ENCODE measurements at regions not wholly inside any gene's neighbourhood (a gene's known extent, or its start where the extent isn't known, plus 50 kb on each side); places are given as distances from the start of the nearest gene placed in this dataset.

DNA sequence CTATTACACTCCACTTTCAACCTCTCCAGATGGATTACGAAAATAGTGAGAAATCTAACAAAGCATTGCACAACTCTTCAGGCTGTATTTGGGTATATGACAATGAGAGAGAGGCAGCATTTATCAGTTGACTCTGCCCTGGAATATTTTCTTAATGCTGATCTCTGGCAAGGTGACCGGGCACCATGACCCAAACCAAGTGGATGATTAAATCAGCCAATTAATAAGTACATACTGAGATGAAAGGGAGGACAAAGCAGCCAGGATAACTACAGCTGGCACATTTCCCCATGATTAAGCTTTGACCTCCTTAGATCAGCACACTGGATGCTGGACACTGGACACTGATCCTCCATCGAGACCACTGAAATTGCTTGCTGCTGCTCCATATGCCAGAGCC is 218.2 kb downstream of the ASCL1 start:
- TF ChIP-seq, protein P1, sequence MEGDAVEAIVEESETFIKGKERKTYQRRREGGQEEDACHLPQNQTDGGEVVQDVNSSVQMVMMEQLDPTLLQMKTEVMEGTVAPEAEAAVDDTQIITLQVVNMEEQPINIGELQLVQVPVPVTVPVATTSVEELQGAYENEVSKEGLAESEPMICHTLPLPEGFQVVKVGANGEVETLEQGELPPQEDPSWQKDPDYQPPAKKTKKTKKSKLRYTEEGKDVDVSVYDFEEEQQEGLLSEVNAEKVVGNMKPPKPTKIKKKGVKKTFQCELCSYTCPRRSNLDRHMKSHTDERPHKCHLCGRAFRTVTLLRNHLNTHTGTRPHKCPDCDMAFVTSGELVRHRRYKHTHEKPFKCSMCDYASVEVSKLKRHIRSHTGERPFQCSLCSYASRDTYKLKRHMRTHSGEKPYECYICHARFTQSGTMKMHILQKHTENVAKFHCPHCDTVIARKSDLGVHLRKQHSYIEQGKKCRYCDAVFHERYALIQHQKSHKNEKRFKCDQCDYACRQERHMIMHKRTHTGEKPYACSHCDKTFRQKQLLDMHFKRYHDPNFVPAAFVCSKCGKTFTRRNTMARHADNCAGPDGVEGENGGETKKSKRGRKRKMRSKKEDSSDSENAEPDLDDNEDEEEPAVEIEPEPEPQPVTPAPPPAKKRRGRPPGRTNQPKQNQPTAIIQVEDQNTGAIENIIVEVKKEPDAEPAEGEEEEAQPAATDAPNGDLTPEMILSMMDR (conservative IDR thresholded peaks at IDR 0.05; ENCODE audit: low read length), result no peak
- no peak for TF ChIP-seq EZH2phosphoT487 (IDR thresholded peaks at IDR 0.05; ENCODE audit: borderline replicate concordance, low read depth, low read length)

Measured in OCI-LY7 (cell line).